Muscle of back (tissue), 3 donors: ENCODE measurements at regions not wholly inside any gene's neighbourhood (a gene's known extent, or its start where the extent isn't known, plus 50 kb on each side); places are given as distances from the start of the nearest gene placed in this dataset.

Source experiments
- DNase-seq, 3 donors: peaks; one replicate each; pipeline versions ENCODE4 v3.0.0 to v3.0.0-alpha.2; 2013

GRCh38 chr5:144831650-144832049, 661.0 kb downstream of the KCTD16 start:
- no peak for DNase-seq

GRCh38 chr5:144822503-144822902, 651.8 kb downstream of the KCTD16 start:
- DNase-seq: no peak

DNA sequence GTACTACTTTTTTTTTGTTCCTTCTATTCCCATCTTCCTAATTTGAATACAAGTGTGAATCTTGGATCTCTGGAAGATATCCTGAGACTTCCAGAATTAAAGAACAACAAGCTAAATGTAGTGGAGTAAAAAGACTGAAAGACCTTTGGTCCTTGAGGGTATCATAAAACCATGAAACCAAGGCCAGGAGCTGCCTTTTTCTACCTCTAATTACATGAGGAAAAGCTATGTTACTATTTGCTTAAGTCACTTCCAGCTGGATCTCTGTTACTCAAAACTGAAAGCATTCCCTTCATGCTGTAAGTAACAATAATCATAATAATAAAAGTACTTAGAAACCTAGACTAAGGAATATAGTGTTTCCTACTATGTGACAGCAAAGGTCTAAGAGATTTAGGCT, 649.6 kb downstream of the KCTD16 start:
- no peak for DNase-seq

GRCh38 chr5:144815131-144815530, 644.5 kb downstream of the KCTD16 start:
- DNase-seq: no peak

DNA sequence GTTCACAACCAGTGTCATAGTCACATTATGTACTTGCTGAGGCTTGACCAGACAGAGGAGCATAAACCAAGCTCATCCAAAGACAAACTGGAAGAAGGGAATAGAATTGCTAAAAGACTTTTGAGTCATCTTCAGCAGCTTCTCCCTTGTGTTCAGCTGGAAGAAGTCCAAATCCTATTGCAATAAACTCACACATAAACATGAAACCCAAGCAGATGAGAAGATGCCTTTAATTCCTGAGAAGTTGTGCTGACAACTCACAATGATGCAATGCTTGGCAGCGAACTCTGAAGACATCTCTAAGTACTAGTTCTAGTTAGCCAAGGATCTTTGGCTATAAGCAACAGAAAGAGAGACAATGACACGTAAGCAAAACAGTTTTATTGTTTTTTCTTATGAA, 642.1 kb downstream of the KCTD16 start:
- peak; percentile 66 to 88 (median 71) for DNase-seq

DNA sequence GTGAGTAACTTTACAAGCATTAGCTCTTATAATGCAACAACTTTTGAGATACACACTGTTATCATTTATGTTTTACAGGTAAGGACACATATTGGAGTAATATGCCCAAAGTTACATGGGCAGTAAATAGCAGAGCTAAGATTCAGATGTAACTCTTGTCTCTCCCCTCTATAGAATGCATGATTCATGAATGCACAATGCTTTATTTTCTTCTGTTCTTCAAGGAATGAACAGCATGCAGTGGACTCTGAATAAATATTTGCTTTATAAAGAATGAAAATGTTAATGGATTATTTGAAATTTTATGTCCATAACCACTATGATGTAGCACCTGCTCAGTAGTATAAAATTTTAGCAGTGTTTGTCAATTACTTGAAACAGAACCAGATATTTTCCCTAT, 629.5 kb downstream of the KCTD16 start:
- no peak for DNase-seq

DNA sequence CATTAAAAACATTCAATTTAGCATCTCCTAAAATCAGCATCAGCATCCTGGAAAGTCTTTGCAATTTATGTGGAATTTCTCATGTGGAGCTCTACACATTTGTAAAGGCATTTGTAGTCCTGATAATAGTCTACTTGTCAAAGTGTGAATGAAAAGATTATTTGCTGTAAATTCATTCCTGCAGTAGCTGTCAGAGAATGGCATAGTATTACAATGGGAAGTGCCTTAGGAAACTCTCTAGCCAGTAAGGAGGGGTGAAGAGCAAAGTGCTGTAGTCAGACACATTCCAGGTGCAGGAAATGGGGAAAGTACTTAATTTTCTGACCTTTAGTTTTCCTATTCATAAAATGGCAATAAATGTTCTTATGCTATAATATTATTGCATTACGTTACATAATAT, 627.9 kb downstream of the KCTD16 start:
- no peak for DNase-seq

GRCh38 chr5:144794922-144795321, 624.2 kb downstream of the KCTD16 start:
- no peak for DNase-seq

GRCh38 chr5:144788556-144788955, 617.9 kb downstream of the KCTD16 start:
- no peak for DNase-seq

DNA sequence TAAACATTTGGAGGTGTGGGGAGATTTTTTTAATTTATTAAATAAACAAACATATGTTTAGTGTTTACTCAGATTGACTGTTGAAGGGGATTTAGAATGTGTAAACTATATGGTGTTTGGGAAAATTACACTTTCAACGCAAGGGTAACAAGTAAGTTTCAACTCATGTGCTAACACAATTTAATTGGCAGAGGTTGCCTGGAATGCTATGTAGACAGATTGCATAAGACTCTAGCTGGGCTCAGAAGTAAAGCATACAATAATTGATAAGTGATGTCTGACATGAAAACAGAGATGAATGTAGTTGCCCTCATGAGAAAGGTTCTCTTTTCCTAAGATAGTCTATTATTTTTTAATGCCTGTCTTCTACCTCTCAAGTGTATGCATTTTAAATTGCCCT, 617.4 kb downstream of the KCTD16 start:
- no peak for DNase-seq

GRCh38 chr5:144779368-144779767, 608.7 kb downstream of the KCTD16 start:
- peak in 1 of 3 donors; percentile 18 for DNase-seq

GRCh38 chr5:144778561-144778960, 607.9 kb downstream of the KCTD16 start:
- DNase-seq: peak in 2 of 3 donors; percentile 20 to 50

- DNase-seq: no peak
These were observed 603.5 kb downstream of the KCTD16 start for GRCh38 chr5:144774197-144774596.

GRCh38 chr5:144773628-144774027, 603.0 kb downstream of the KCTD16 start:
- no peak for DNase-seq

- no peak for DNase-seq
These were observed 601.1 kb downstream of the KCTD16 start for GRCh38 chr5:144771802-144772201.

- no peak for DNase-seq
These were observed 571.7 kb downstream of the KCTD16 start for GRCh38 chr5:144742361-144742760.

GRCh38 chr5:144731786-144732185, 561.1 kb downstream of the KCTD16 start:
- DNase-seq: no peak

DNA sequence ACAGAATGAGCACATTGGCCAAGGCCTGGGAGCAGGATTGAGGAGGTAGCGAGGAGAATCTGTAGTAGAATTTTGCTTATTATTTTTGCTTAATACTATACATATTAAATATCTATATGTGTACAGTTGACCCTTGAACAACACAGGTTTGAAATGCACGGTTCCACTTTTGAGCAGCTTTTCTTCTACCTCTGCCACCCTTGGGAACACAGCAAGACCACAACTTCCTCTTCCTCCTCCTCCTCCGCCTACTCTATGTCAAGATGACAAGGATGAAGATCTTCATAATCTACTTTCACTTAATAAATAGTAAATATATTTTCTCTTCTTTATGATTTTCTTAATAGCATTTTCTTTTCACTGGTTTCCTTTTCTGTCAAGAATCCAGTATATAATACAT, 541.4 kb downstream of the KCTD16 start:
- no peak for DNase-seq

DNA sequence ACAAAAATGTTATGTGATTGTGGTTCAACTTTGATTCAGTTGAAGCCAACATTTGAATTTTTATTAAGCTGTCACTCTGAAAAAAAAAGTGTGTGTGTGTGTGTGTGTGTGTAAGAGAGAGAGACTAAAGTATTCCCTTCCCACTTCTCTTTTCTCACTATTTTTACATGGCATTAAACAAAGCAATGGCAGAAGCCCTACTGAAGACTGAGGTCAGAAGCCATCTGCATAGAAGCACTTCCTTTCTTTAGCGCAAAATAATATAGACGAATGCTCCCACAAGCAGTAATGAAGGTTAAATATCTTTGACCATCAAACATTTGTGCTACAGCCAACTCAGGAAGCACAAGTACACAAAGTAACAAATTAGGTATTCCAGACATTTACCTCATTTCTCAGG, 540.5 kb downstream of the KCTD16 start:
- no peak for DNase-seq

DNA sequence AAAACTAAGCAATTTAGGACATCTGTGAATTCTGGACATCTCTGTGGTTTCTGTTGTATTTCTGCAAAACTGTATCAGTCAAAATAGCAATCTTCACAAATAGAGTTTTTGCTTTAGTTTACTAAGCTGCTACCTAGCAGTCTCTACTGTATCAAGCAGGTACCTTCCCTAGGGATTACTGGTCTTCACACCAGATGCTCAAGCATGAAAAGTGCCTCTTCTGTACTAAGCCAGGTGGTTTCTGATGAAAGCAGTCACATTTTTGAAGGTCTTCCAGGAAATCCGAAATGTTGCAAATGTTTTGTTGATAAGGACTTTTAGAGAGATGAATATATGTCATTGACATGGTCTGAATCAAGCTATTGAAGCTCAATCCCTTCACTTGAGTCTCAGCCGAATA, 540.0 kb downstream of the KCTD16 start:
- DNase-seq: no peak

GRCh38 chr5:144703776-144704175, 533.1 kb downstream of the KCTD16 start:
- no peak for DNase-seq

GRCh38 chr5:144698484-144698883, 527.8 kb downstream of the KCTD16 start:
- DNase-seq: peak in 1 of 3 donors; percentile 3

GRCh38 chr5:144697847-144698262, 527.2 kb downstream of the KCTD16 start:
- DNase-seq: peak in 1 of 3 donors; percentile 88

- no peak for DNase-seq
These were observed 521.3 kb downstream of the KCTD16 start for GRCh38 chr5:144691936-144692335.

GRCh38 chr5:144684899-144685298, 514.2 kb downstream of the KCTD16 start:
- DNase-seq: no peak
